ENCODE measurements at regions not wholly inside any gene's neighbourhood (a gene's known extent, or its start where the extent isn't known, plus 50 kb on each side); places are given as distances from the start of the nearest gene placed in this dataset.
"Not testable (repeated sequence)": the region's sequence is repeated elsewhere in the genome, so short reads cannot be mapped to it uniquely, and the experiment has no call there.

GRCh38 chrX:50988649-50989048 is 78.1 kb downstream of the BMP15 start:
- no peaks in the 10 kb centered on the region for H4K20me1 ChIP-seq (ENCODE audit: insufficient read depth, low read length)
- H3K9me3 ChIP-seq (ENCODE audit: low read length) = no peaks in the 10 kb centered on the region
- TF ChIP-seq EZH2phosphoT487 (IDR thresholded peaks at IDR 0.05; ENCODE audit: borderline replicate concordance, low read depth, low read length) (no peak), CTCF (conservative IDR thresholded peaks at IDR 0.05; ENCODE audit: low read length) (peak; percentile 71)
- H2AFZ ChIP-seq (ENCODE audit: low read length) = no peak overlapping the region
- intact Hi-C loops (cut with micrococcal nuclease; ENCODE audit: unreplicated experiment) = no loop called here
- H3K27ac ChIP-seq (ENCODE audit: low read depth, low read length, poor library complexity, severe bottlenecking) = no peak overlapping the region
- H3K4me3 ChIP-seq (ENCODE audit: low read depth, low read length, poor library complexity, severe bottlenecking) = no peak overlapping the region
- H3K9me2 ChIP-seq (ENCODE audit: insufficient read depth, low read length) = no peaks in the 10 kb centered on the region
- CTCF ChIA-PET (ENCODE audit: unreplicated experiment) = no interaction called here
- POLR2A ChIA-PET = no interaction called here
- no peak overlapping the region for H3K4me2 ChIP-seq (ENCODE audit: low read length)
- H3K36me3 ChIP-seq (ENCODE audit: insufficient read depth, low read length) = no peaks in the 10 kb centered on the region
- no peaks in the 10 kb centered on the region for H3K79me2 ChIP-seq (ENCODE audit: insufficient read depth, low read depth, low read length)
- H3K4me1 ChIP-seq (ENCODE audit: insufficient read depth, low read length, poor library complexity, severe bottlenecking) = no peaks in the 10 kb centered on the region
- peak; percentile 11 for DNase-seq (ENCODE audit: low spot score)
- BruUV-seq (replicated peaks) = no TSS peak

DNA sequence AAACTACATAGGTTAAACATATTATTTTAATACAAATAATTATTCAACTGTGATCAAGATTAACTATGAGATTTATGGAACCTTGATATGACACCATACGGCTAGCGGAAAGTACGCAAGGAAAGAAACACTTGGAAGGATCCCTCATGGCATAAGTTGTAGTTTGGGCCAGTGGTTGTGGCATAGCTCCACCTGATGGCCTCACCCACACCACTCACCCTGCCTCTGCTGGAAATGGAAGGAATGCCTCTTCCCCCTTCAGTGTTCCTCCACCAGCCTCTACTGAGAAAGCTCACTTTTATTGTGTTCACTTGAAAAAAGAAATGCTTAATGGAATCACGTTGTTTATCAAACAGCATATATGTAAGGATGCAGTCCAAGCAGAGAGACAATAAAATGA is 86.4 kb downstream of the BMP15 start:
- intact Hi-C loops (cut with micrococcal nuclease; ENCODE audit: unreplicated experiment) = no loop called here
- no TSS peak for BruUV-seq (replicated peaks)
- no peaks in the 10 kb centered on the region for H3K9me2 ChIP-seq (ENCODE audit: insufficient read depth, low read length)

DNA sequence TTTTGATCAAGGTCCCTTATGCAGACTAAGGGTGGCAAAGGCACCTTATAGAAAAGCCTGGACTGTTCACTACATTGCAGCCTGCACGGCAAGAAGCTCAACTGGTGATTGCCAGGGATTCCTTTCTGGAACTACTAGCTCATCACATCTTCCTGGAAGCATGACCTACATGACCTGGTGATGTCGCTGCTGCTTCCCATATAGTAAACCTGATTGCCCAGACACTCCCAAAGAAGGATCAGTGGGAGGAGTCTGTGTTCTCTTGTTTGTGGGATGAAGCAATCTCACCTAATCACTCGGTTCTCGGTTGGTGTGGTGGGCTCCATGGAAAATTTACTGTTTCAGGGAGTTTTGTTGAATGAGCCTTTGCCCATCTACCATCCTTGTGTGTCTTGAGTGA is 89.8 kb downstream of the BMP15 start:
- intact Hi-C loops (cut with micrococcal nuclease; ENCODE audit: unreplicated experiment); BruUV-seq (replicated peaks); H3K9me2 ChIP-seq (ENCODE audit: insufficient read depth, low read length); H3K36me3 ChIP-seq (ENCODE audit: insufficient read depth, low read length); DNase-seq (ENCODE audit: low spot score); CTCF ChIA-PET (ENCODE audit: unreplicated experiment); H4K20me1 ChIP-seq (ENCODE audit: insufficient read depth, low read length); H3K4me2 ChIP-seq (ENCODE audit: low read length); H3K27ac ChIP-seq (ENCODE audit: low read depth, low read length, poor library complexity, severe bottlenecking); H2AFZ ChIP-seq (ENCODE audit: low read length); H3K4me3 ChIP-seq (ENCODE audit: low read depth, low read length, poor library complexity, severe bottlenecking); H3K79me2 ChIP-seq (ENCODE audit: insufficient read depth, low read depth, low read length); POLR2A ChIA-PET; H3K9me3 ChIP-seq (ENCODE audit: low read length); H3K4me1 ChIP-seq (ENCODE audit: insufficient read depth, low read length, poor library complexity, severe bottlenecking): not testable (repeated sequence)

More for the DNA sequence above, 86.4 kb downstream of the BMP15 start:
- Histone ChIP-seq H4K20me1 (ENCODE audit: insufficient read depth, low read length) (no peaks in the 10 kb centered on the region), H3K4me1 (ENCODE audit: insufficient read depth, low read length, poor library complexity, severe bottlenecking) (no peaks in the 10 kb centered on the region), H3K79me2 (ENCODE audit: insufficient read depth, low read depth, low read length) (no peaks in the 10 kb centered on the region), H3K36me3 (ENCODE audit: insufficient read depth, low read length) (no peaks in the 10 kb centered on the region), H3K9me3 (ENCODE audit: low read length) (no peaks in the 10 kb centered on the region), H3K4me2 (ENCODE audit: low read length) (no peak overlapping the region), H3K27ac (ENCODE audit: low read depth, low read length, poor library complexity, severe bottlenecking) (no peak overlapping the region), H2AFZ (ENCODE audit: low read length) (no peak overlapping the region), H3K4me3 (ENCODE audit: low read depth, low read length, poor library complexity, severe bottlenecking) (no peak overlapping the region)
- POLR2A ChIA-PET = no interaction called here
- no peak for TF ChIP-seq CTCF (conservative IDR thresholded peaks at IDR 0.05; ENCODE audit: low read length)
- TF ChIP-seq EZH2phosphoT487 (IDR thresholded peaks at IDR 0.05; ENCODE audit: borderline replicate concordance, low read depth, low read length) = no peak
- DNase-seq (ENCODE audit: low spot score) = no peak
- CTCF ChIA-PET (ENCODE audit: unreplicated experiment) = no interaction called here

- CTCF ChIA-PET (ENCODE audit: unreplicated experiment) = not testable (repeated sequence)
Measured at GRCh38 chrX:51001733-51002632, 91.4 kb downstream of the BMP15 start.

More at GRCh38 chrX:51001733-51002632, 91.4 kb downstream of the BMP15 start:
- DNase-seq (ENCODE audit: low spot score); intact Hi-C loops (cut with micrococcal nuclease; ENCODE audit: unreplicated experiment); BruUV-seq (replicated peaks); H2AFZ ChIP-seq (ENCODE audit: low read length); H3K9me3 ChIP-seq (ENCODE audit: low read length); H3K27ac ChIP-seq (ENCODE audit: low read depth, low read length, poor library complexity, severe bottlenecking); POLR2A ChIA-PET; H3K4me3 ChIP-seq (ENCODE audit: low read depth, low read length, poor library complexity, severe bottlenecking); H3K36me3 ChIP-seq (ENCODE audit: insufficient read depth, low read length); H3K79me2 ChIP-seq (ENCODE audit: insufficient read depth, low read depth, low read length); H4K20me1 ChIP-seq (ENCODE audit: insufficient read depth, low read length); H3K4me2 ChIP-seq (ENCODE audit: low read length); H3K9me2 ChIP-seq (ENCODE audit: insufficient read depth, low read length); H3K4me1 ChIP-seq (ENCODE audit: insufficient read depth, low read length, poor library complexity, severe bottlenecking): not testable (repeated sequence)
